ENCODE measurements at regions not wholly inside any gene's neighbourhood (a gene's known extent, or its start where the extent isn't known, plus 50 kb on each side); places are given as distances from the start of the nearest gene placed in this dataset.

GRCh38 chr5:110918683-110919082 lies 152.8 kb upstream of the TSLP start:
- H3K4me1 ChIP-seq = peaks cover 5% of the 10 kb centered on the region
- H3K27me3 ChIP-seq = no peaks in the 10 kb centered on the region
- no peak overlapping the region for H3K27ac ChIP-seq
- DNase-seq (ENCODE audit: low spot score in 2 of 2) = no peak
- H3K9me3 ChIP-seq = no peaks in the 10 kb centered on the region
- TF ChIP-seq EP300 (IDR thresholded peaks at IDR 0.05) (no peak), POLR2AphosphoS5 (IDR thresholded peaks at IDR 0.05) (no peak), CTCF (IDR thresholded peaks at IDR 0.05) (no peak), POLR2A (IDR thresholded peaks at IDR 0.05) (no peak)
- H3K4me3 ChIP-seq = no peak overlapping the region
- no peaks in the 10 kb centered on the region for H3K36me3 ChIP-seq
- WGBS = 61% methylated on average over 1 of the region's 1 CpG

GRCh38 chr5:110923971-110924370 lies 147.5 kb upstream of the TSLP start:
- Histone ChIP-seq H3K9me3 (peaks cover 4% of the 10 kb centered on the region), H3K4me3 (no peak overlapping the region), H3K36me3 (no peaks in the 10 kb centered on the region), H3K4me1 (no peaks in the 10 kb centered on the region), H3K27ac (no peak overlapping the region), H3K27me3 (no peaks in the 10 kb centered on the region)
- 95% methylated on average over 1 of the region's 1 CpG for WGBS
- TF ChIP-seq EP300 (IDR thresholded peaks at IDR 0.05) (no peak), POLR2AphosphoS5 (IDR thresholded peaks at IDR 0.05) (no peak), CTCF (IDR thresholded peaks at IDR 0.05) (no peak), POLR2A (IDR thresholded peaks at IDR 0.05) (no peak)
- DNase-seq (ENCODE audit: low spot score in 2 of 2) = no peak

- Histone ChIP-seq H3K27ac (no peak overlapping the region), H3K4me3 (no peak overlapping the region), H3K4me1 (no peaks in the 10 kb centered on the region), H3K36me3 (no peaks in the 10 kb centered on the region), H3K27me3 (no peaks in the 10 kb centered on the region), H3K9me3 (peaks cover 4% of the 10 kb centered on the region)
- DNase-seq (ENCODE audit: low spot score in 2 of 2) = no peak
- WGBS = 92% methylated on average over 2 of the region's 2 CpGs
- TF ChIP-seq EP300 (IDR thresholded peaks at IDR 0.05) (no peak), POLR2A (IDR thresholded peaks at IDR 0.05) (no peak), CTCF (IDR thresholded peaks at IDR 0.05) (no peak)
Measured at GRCh38 chr5:110925398-110925797, 146.1 kb upstream of the TSLP start.

GRCh38 chr5:110925916-110926315 lies 145.6 kb upstream of the TSLP start:
- Histone ChIP-seq H3K27me3 (no peaks in the 10 kb centered on the region), H3K4me3 (no peak overlapping the region), H3K9me3 (peaks cover 4% of the 10 kb centered on the region), H3K27ac (no peak overlapping the region), H3K36me3 (no peaks in the 10 kb centered on the region), H3K4me1 (no peaks in the 10 kb centered on the region)
- no peak for TF ChIP-seq EP300 (IDR thresholded peaks at IDR 0.05)
- no peak for TF ChIP-seq CTCF (IDR thresholded peaks at IDR 0.05)
- no peak for TF ChIP-seq POLR2A (IDR thresholded peaks at IDR 0.05)
- no peak for TF ChIP-seq POLR2AphosphoS5 (IDR thresholded peaks at IDR 0.05)
- no peak for DNase-seq (ENCODE audit: low spot score in 2 of 2)
- 77% methylated on average over 1 of the region's 1 CpG for WGBS

GRCh38 chr5:110932755-110933488 lies 138.6 kb upstream of the TSLP start:
- no peaks in the 10 kb centered on the region for H3K4me1 ChIP-seq
- WGBS = 83% methylated on average over 1 of the region's 1 CpG
- H3K27me3 ChIP-seq = peaks cover 4% of the 10 kb centered on the region
- H3K27ac ChIP-seq = no peak overlapping the region
- peaks cover 4% of the 10 kb centered on the region for H3K9me3 ChIP-seq
- no peak for DNase-seq (ENCODE audit: low spot score in 2 of 2)
- TF ChIP-seq POLR2A (IDR thresholded peaks at IDR 0.05) (no peak), POLR2AphosphoS5 (IDR thresholded peaks at IDR 0.05) (no peak), CTCF (IDR thresholded peaks at IDR 0.05) (no peak), EP300 (IDR thresholded peaks at IDR 0.05) (no peak)
- H3K36me3 ChIP-seq = no peaks in the 10 kb centered on the region
- H3K4me3 ChIP-seq = no peak overlapping the region

Measured in suprapubic skin (tissue), 4 donors.